Cardiac septum (tissue), 1 donor: ENCODE measurements at regions not wholly inside any gene's neighbourhood (a gene's known extent, or its start where the extent isn't known, plus 50 kb on each side); places are given as distances from the start of the nearest gene placed in this dataset.

Experiments used
- DNase-seq: peaks from one replicate; pipeline ENCODE4 v3.0.0-alpha.2; 2020; ENCODE audit warnings: low spot score
- intact Hi-C: fragments of 100-400 bp; cut with DNase I; formaldehyde crosslinking; loops from one replicate; pipeline ENCODE4 v1.14.0; 2022
- donor health status: DM: no; HTN: no; CAD: no.

GRCh38 chr16:75916451-75916850, 190.2 kb upstream of the CPHXL start:
- no peak for DNase-seq
- intact Hi-C loops: no loop called here

GRCh38 chr16:75918109-75918508, 191.8 kb upstream of the CPHXL start:
- DNase-seq: no peak
- intact Hi-C loops: no loop called here

- intact Hi-C loops: no loop called here
- no peak for DNase-seq
Observed at GRCh38 chr16:75919664-75920063, 193.4 kb upstream of the CPHXL start.

GRCh38 chr16:75921281-75921680, 195.0 kb upstream of the CPHXL start:
- intact Hi-C loops: no loop called here

GRCh38 chr16:75922250-75922649, 196.0 kb upstream of the CPHXL start:
- no peak for DNase-seq
- intact Hi-C loops: no loop called here

More at GRCh38 chr16:75921281-75921680, 195.0 kb upstream of the CPHXL start:
- DNase-seq: no peak

DNA sequence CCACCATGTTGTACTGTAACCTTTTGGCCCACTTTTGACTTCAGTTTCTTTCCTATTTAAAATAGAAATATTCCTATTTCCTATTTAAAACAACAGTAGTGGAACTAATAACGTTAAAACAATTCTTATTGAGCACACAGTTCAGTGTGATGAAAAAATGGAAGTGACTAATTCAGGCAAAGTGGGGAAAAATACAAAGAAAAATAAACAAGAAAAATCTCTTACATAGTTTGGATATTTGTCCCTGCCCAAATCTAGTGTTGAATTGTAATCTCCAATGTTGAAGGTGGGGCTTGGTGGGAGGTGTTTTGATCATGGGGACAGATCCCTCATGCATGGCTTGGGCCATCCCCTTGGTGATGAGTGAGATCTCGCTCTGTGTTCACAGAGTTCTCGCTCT, 198.1 kb upstream of the CPHXL start:
- DNase-seq: no peak
- intact Hi-C loops: no loop called here

DNA sequence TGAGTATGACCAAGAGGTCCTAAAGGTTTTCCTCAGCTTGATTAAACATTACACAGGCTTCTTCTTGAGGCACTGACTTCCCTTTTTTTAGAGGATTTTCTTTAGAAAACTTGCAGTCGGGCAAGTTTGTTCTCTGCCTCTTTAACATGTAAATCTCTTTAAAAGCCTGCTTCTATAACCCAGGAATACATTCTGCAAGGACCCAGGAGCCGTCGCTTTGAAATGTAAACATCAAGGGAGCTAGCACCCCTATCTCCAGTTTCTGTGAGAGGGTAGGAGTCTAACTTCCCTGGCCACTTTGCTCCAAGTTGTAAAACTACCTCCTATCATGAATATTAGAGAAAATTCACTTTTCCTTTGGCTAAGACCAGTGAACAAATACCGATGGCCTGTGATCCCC, 201.5 kb upstream of the CPHXL start:
- intact Hi-C loops: no loop called here
- DNase-seq: no peak

DNA sequence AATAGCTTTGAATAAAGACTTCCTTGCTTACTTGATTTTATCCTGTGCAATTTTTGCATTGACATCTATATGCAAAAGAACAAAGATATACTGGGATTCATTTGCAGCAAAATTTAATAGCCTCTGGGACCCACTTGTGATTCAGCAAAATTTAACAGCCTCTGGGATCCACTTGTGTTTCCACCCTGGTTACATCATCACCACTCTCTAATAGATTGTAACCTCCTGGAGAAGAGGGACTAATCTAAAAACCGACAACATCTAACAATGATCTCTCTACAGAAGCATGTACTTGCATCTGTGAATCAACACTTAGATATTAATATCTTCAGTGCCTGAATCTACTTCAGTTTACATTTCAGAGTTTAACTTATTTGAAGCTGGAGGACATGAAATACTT, 202.0 kb upstream of the CPHXL start:
- DNase-seq: no peak
- intact Hi-C loops: no loop called here

GRCh38 chr16:75929046-75929445, 202.8 kb upstream of the CPHXL start:
- DNase-seq: no peak
- intact Hi-C loops: no loop called here

DNA sequence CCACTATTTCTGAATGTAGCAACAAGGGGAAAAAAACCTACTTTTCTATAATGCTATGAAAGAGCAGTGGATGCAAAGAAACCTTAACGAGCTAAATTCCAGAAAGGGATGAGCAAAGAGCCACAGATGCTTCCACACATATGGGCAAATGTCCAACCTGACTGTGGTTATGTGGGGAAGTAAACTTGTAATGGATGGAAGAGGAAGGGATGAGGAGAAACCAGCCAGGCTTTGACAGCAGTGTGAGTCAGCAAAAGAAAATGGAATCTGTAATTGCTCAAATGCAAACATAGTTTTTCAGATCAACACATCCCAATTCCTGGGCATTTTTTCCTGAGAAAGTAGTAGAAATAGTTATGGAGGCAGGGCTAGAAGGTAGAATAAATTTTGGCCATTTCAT, 204.8 kb upstream of the CPHXL start:
- DNase-seq: no peak
- intact Hi-C loops: no loop called here

GRCh38 chr16:75931970-75932369, 205.7 kb upstream of the CPHXL start:
- intact Hi-C loops: no loop called here
- no peak for DNase-seq

DNA sequence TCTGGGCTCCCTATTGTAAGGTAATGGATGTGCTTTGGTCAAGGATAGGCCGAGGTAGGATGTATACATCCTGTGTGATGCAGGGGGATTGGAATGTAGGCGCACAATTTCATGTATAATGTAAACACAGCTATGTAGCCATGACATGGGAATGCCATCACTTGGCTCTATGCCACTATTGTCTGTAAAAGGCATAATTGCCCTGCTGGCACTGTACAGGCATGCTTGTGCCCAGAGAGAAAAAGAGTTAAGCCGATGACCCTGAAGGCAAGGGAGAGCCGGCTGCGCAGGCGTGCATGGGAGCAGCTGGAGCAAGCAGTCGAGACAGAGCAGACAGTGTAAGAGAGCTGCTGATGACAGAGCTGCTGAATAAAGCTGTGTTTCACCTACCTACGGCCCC, 212.5 kb upstream of the CPHXL start:
- no peak for DNase-seq
- intact Hi-C loops: no loop called here

- no peak for DNase-seq
- intact Hi-C loops: no loop called here
Observed at GRCh38 chr16:75942351-75942750, 216.1 kb upstream of the CPHXL start.

- intact Hi-C loops: no loop called here
- DNase-seq: no peak
Observed at GRCh38 chr16:75942936-75943335, 216.6 kb upstream of the CPHXL start.

- intact Hi-C loops: no loop called here
- DNase-seq: no peak
Observed at GRCh38 chr16:75943705-75944514, 217.6 kb upstream of the CPHXL start.

- DNase-seq: no peak
- intact Hi-C loops: no loop called here
Observed at GRCh38 chr16:75945916-75946457, 219.7 kb upstream of the CPHXL start.

DNA sequence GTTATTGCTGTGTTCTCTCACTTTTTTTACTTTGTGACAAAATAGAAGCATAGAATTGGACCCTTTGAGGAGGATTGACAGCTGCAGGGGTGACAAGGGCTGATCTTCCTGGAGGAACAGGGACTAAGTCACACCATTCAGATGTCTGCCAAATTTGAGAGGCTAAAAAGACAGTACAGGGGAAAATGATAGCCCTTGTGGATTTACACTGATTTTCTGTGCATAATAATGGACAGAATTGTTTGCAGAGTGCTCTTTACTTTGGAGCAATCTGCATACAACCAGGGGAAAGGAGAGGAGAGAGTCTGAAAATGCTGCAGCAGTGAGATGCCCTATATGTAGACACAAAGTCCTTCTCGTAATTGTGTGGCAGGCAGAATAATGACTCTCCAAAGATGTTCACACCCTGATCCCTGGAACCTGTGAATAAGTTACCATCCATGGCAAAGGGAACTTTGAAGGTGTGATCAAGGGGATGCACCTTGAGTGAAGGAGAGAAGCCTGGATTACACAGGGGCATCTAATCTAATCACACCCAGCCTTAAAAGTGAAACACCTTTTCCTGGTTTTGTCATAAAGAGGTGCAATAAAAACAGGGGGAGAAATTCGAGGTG, 221.4 kb upstream of the CPHXL start:
- intact Hi-C loops: no loop called here

GRCh38 chr16:75948441-75948840, 222.2 kb upstream of the CPHXL start:
- intact Hi-C loops: no loop called here

More for the DNA sequence above, 221.4 kb upstream of the CPHXL start:
- DNase-seq: no peak

GRCh38 chr16:75948886-75949285, 222.6 kb upstream of the CPHXL start:
- intact Hi-C loops: no loop called here
- no peak for DNase-seq

More at GRCh38 chr16:75948441-75948840, 222.2 kb upstream of the CPHXL start:
- no peak for DNase-seq

- intact Hi-C loops: no loop called here
- no peak for DNase-seq
Observed at GRCh38 chr16:75952124-75952523, 225.8 kb upstream of the CPHXL start.

DNA sequence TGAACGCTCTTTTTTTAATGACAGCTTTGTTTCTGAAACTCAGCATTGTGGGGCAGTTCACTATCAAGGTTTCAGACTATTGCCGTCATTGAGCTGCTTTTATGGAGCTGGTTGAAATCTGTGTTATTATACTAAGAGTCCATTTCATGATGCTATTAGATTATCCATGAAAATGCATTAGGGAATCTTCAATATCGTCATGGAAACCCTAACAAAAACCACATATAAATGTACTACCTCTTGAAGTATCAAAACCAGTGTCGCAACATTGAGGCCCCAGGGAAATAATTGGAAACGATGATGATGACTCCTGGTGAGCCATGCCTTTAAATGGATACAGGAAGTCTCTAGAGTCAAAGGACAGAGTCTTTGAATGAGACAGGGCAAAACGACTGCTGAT, 231.6 kb upstream of the CPHXL start:
- intact Hi-C loops: no loop called here
- DNase-seq: no peak
